HG02943 (cell line): ENCODE measurements at regions not wholly inside any gene's neighbourhood (a gene's known extent, or its start where the extent isn't known, plus 50 kb on each side); places are given as distances from the start of the nearest gene placed in this dataset.
"Not testable (repeated sequence)": the region's sequence is repeated elsewhere in the genome, so short reads cannot be mapped to it uniquely, and the experiment has no call there.

ENCODE experiments used
- ATAC-seq: cut with Tn5 transposase; IDR thresholded peaks from one replicate; pipeline ENCODE4 v1.9.1; 2021; ENCODE audit warnings: mild to moderate bottlenecking, low read depth, moderate library complexity; ENCODE audit not compliant: unreplicated experiment

- ATAC-seq = not testable (repeated sequence)
Measured at GRCh38 chr7:65613644-65614289, 240.1 kb downstream of the ZNF92 start.

DNA sequence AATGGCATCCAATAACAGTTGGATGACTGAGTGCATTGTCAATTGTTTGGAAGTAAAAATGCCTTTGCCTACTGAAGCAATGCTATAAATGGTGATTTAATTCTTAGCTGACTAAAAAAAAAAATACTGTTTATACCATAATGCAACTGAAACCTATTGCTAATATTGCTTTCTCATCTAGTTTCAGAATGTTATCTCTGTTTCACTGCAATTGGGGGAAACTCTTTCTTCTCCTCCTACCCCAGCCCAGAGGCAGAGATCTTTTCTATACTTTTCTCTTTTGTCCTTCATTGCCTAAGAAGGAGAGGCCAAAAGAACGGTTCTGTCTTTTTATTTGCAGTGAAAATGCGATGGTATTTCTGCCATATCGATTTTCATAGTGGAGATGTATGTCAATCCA lies 242.5 kb downstream of the ZNF92 start:
- ATAC-seq = not testable (repeated sequence)

DNA sequence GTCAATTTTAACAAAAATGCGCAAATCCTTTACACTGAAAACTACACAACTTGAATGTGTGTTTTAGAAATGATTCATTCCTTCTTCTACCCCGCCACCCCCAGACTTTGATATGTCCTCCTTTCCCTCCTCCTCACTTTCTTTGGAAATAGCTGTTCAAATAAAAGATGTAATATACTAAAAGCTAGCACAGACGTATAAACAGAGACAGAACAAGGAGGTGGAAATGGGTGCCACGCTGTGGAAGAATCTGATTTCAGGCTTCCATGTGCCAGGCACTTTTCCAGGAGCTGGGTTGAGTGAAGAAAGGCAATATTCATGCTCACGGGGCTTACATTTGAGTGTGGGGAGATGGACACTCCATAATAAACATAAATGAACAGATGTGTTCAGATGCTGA lies 246.6 kb downstream of the ZNF92 start:
- not testable (repeated sequence) for ATAC-seq

DNA sequence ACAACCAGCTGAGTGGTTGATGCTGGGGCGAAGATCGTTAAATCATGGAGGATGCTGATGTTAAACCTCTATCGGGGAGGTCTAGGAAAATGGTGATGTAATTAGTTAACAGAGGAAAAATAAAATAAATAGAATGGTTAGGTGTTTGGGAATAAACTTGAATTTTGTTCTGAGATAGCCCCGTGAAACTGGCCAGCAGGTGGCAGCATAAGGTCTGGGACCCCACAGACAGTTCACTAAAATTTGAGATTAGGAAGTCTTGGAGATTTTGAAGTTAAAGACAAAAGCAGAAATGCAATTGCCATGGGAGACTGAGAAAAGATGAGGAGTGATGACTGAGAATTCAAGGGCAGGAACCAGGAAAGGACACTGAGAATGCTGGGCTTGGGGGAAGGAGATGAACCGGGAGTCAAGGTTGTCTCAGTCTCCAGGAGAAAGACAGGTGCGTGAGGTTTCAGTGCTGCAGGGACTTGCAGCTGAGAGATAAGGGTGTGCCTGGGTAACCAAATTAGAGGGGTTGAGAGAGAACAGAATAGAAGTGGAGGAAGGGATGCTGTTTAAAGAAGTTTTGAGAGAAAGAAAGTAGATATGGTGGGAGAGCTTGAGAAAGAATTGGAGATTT lies 248.0 kb downstream of the ZNF92 start:
- not testable (repeated sequence) for ATAC-seq

- not testable (repeated sequence) for ATAC-seq
Measured at GRCh38 chr7:65631236-65631635, 241.6 kb upstream of the VKORC1L1 start.

DNA sequence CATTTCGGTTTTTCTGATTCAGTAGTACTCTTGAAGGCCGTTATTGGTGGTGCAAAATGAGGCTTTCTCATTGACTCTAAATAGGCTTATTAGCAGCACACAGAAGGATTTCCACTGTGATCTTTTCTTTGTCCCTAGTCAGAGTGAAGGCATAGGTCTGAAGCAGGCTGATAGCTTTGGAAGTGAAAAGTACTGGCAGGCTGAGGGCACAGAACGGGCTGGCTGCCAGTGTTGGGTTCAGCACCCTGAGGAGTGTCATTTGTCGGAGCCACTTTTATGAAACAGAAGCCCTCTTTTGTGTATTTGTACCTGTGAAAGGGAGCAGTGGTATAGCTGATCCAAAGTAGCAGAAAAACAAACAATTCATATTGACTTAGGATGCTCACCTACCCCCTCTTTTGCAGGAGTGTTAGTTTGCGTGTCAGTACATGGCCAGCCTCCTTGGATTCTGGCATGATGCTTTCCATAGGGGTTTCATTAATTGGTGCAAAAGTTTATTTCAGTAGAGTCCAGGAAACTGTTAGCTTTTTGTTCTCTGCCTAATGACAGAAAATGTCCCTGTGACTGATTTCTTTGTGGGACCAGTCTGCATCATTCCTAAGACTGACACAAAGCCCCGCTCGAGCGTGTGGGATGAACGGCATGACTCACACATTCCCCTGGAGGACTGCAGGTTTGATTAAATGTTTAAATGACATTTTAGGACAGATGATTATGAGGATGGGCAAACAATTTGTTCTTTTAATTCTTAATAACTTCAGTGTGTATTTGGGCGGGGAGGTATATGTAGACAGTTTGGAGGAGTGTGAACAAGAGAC lies 239.1 kb upstream of the VKORC1L1 start:
- not testable (repeated sequence) for ATAC-seq

GRCh38 chr7:65638918-65639317 lies 234.0 kb upstream of the VKORC1L1 start:
- ATAC-seq = not testable (repeated sequence)

GRCh38 chr7:65639717-65640116 lies 233.2 kb upstream of the VKORC1L1 start:
- ATAC-seq = not testable (repeated sequence)

GRCh38 chr7:65643498-65643897 lies 229.4 kb upstream of the VKORC1L1 start:
- not testable (repeated sequence) for ATAC-seq

GRCh38 chr7:65647153-65647964 lies 225.5 kb upstream of the VKORC1L1 start:
- ATAC-seq = not testable (repeated sequence)

- ATAC-seq = not testable (repeated sequence)
Measured at GRCh38 chr7:65651174-65651573, 221.7 kb upstream of the VKORC1L1 start.

- not testable (repeated sequence) for ATAC-seq
Measured at GRCh38 chr7:65651826-65652592, 220.9 kb upstream of the VKORC1L1 start.

DNA sequence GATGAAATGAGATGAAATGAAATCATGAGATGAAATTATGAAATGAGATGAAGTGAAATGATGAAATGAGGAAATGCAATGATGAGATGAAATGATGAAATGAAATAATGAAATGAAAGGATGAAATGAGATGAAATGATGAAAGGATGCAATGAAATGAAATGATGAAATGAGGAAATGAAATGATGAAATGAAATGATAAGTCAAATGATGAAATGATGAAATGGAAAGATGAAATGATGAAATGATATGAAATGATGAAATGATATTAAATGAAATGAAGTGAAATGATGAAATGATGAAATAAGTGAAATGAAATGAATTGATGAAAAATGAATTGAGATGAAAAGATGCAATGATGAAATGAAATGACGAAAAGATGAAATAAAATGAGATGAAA lies 220.2 kb upstream of the VKORC1L1 start:
- not testable (repeated sequence) for ATAC-seq

- not testable (repeated sequence) for ATAC-seq
Measured at GRCh38 chr7:65656494-65657188, 216.2 kb upstream of the VKORC1L1 start.

DNA sequence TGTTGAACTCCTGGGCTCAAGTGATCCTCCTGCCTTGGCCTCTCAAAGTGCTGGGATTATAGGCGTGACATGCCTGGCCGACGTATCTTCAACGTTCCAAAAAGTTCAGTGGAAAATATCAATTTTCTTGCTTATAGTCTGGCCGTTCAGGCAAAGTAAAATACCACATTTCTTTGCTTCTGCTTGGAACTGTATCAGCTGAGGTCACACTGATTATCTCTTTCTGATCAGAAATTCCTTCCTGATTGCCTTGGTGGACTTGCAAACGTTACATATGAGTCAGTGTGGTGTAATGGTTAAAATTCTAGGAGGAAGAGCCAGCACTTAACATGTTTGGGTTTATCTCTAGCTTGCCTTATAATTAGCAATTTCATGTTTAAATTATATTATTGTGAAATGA lies 189.5 kb upstream of the VKORC1L1 start:
- not testable (repeated sequence) for ATAC-seq

DNA sequence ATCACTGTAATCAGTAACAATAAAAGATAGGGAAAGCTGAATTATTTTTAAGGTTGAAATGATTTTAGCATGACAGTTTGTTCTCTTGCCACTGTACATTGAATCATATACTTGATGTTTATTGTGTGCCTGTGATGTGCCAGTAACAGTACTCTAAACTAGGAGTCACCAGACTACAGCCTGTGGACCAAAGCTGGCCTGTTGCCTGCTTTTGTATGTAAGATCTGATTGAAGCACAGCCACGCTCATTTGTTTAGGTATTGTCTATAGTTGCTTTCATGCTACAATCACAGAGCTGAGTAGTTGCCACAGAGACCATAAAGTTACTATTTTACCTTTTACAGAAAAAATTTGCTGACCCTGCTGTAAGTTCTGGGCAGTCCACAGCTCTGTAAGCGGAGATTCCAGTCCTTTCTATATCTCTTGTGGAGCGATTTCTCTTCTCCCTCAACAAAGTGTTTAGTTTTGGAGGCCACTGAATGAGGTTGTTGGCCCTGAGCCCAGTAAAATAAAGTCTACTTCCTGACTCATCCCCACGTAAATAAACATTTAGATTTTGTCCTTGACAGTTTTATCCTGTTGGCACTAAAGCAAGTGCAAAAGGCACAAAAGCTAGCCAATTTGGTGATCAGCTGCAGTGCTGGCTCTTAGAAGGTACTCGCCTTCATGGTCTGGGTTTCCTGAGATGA lies 173.7 kb upstream of the VKORC1L1 start:
- ATAC-seq = not testable (repeated sequence)

DNA sequence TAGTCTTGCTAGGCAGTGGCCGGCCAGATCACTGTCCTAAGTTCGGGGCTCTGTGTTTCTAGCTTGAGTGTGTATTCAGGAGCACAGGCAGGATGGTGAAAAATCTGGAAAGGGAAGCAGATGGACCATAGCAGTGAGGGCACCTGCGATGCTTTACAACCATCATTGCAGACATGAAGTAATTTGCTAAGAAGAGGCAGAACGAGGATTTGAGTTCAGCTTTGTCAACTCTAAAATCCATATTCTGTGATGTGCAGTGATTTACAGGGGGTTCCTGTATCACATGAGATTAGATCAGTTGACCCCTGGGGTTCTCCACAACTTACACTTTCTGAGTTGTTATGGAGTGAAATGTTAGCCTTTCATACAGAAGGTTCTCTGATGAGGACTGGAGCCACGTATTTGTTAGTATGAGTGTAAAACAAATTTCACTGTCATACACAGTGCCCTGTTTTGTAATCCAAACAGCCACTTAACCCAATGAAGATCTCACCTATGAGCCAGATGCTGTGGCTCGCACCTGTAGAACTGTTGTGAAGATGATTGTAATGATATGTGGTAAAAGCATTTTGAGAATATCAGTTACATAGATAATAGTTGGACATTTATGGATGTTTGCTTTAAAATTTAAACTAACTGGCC lies 173.0 kb upstream of the VKORC1L1 start:
- ATAC-seq = not testable (repeated sequence)
